H9 (cell line): ENCODE measurements at regions not wholly inside any gene's neighbourhood (a gene's known extent, or its start where the extent isn't known, plus 50 kb on each side); places are given as distances from the start of the nearest gene placed in this dataset.

ENCODE experiments used
- DNase-seq: peaks from one replicate; pipeline ENCODE4 v3.0.0-alpha.2; 2017
- H2AFZ ChIP-seq: one replicate; pipeline ENCODE4 v1.6.1; 2013; ENCODE audit warnings: mild to moderate bottlenecking, low read length, control low read depth, moderate library complexity
- H2AK5ac ChIP-seq: 2 replicates; pipeline ENCODE4 v1.6.1; 2013; ENCODE audit warnings: low read length, control low read depth, mixed read lengths; ENCODE audit not compliant: insufficient read length
- H2BK120ac ChIP-seq: one replicate; pipeline ENCODE4 v1.6.1; 2013; ENCODE audit warnings: low read depth, mild to moderate bottlenecking, low read length, control low read depth, inconsistent platforms; ENCODE audit not compliant: poor library complexity, severe bottlenecking
- H2BK12ac ChIP-seq: 2 replicates; pipeline ENCODE4 v1.6.1; 2013; ENCODE audit warnings: low read length, control low read depth, mixed read lengths, low read depth; ENCODE audit not compliant: insufficient read length
- H2BK15ac ChIP-seq: 2 replicates; pipeline ENCODE4 v1.6.1; 2013; ENCODE audit warnings: low read depth, low read length, control low read depth
- H2BK20ac ChIP-seq: one replicate; pipeline ENCODE4 v1.6.1; 2013; ENCODE audit warnings: low read depth, mild to moderate bottlenecking, low read length, control low read depth, inconsistent platforms; ENCODE audit not compliant: poor library complexity, severe bottlenecking
- H2BK5ac ChIP-seq: 2 replicates; pipeline ENCODE4 v1.6.1; 2013; ENCODE audit warnings: low read length, control low read depth, mixed read lengths; ENCODE audit not compliant: insufficient read length
- H3K14ac ChIP-seq: 2 replicates; pipeline ENCODE4 v1.6.1; 2013; ENCODE audit warnings: low read length, control low read depth; ENCODE audit not compliant: insufficient read depth
- H3K18ac ChIP-seq: 2 replicates; pipeline ENCODE4 v1.6.1; 2013; ENCODE audit warnings: low read depth, mild to moderate bottlenecking, mixed read lengths, low read length, control low read depth; ENCODE audit not compliant: insufficient read length
- H3K23ac ChIP-seq: 2 replicates; pipeline ENCODE4 v1.6.1; 2013; ENCODE audit warnings: low read length, control low read depth, mixed read lengths, low read depth; ENCODE audit not compliant: insufficient read length
- H3K23me2 ChIP-seq: 2 replicates; pipeline ENCODE4 v1.6.1; 2013; ENCODE audit warnings: low read depth, mild to moderate bottlenecking, mixed read lengths, low read length, control low read depth; ENCODE audit not compliant: insufficient read length, poor library complexity, severe bottlenecking
- H3K27ac ChIP-seq: 2 replicates; pipeline ENCODE4 v1.5.1; 2013; ENCODE audit warnings: low read length, control low read depth, mixed read lengths, low read depth; ENCODE audit not compliant: insufficient read length
- H3K27me3 ChIP-seq: 2 replicates; pipeline ENCODE4 v1.6.1; 2013; ENCODE audit warnings: low read length, control low read depth, inconsistent platforms; ENCODE audit not compliant: insufficient read depth
- H3K4ac ChIP-seq: 2 replicates; pipeline ENCODE4 v1.6.1; 2013; ENCODE audit warnings: low read depth, mild to moderate bottlenecking, control low read depth, inconsistent platforms, low read length, moderate library complexity
- H3K4me1 ChIP-seq: 2 replicates; pipeline ENCODE4 v1.6.1; 2013; ENCODE audit warnings: low read length, control low read depth, inconsistent platforms; ENCODE audit not compliant: insufficient read depth
- H3K4me2 ChIP-seq: 2 replicates; pipeline ENCODE4 v1.6.1; 2013; ENCODE audit warnings: low read length, control low read depth, mixed read lengths; ENCODE audit not compliant: insufficient read length, insufficient read depth
- H3K56ac ChIP-seq: 2 replicates; pipeline ENCODE4 v1.6.1; 2013; ENCODE audit warnings: low read depth, mild to moderate bottlenecking, mixed read lengths, low read length, control low read depth; ENCODE audit not compliant: insufficient read length
- H3K79me1 ChIP-seq: 2 replicates; pipeline ENCODE4 v1.6.1; 2013; ENCODE audit warnings: low read depth, mild to moderate bottlenecking, moderate library complexity, low read length, control low read depth, inconsistent platforms; ENCODE audit not compliant: insufficient read depth, poor library complexity, severe bottlenecking
- H3K79me2 ChIP-seq: 2 replicates; pipeline ENCODE4 v1.6.1; 2013; ENCODE audit warnings: low read length, control low read depth, inconsistent platforms; ENCODE audit not compliant: insufficient read depth
- H3K9ac ChIP-seq: 2 replicates; pipeline ENCODE4 v1.6.1; 2013; ENCODE audit warnings: low read length, control low read depth, mixed read lengths; ENCODE audit not compliant: insufficient read length; ENCODE audit errors: extremely low read depth
- H3K9me3 ChIP-seq: one replicate; pipeline ENCODE4 v1.6.1; 2013; ENCODE audit warnings: low read depth, low read length, inconsistent platforms; ENCODE audit not compliant: control insufficient read depth
- H3T11ph ChIP-seq: one replicate; pipeline ENCODE4 v1.6.1; 2013; ENCODE audit warnings: mild to moderate bottlenecking, low read length, control low read depth, inconsistent platforms
- H4K20me1 ChIP-seq: one replicate; pipeline ENCODE4 v1.6.1; 2013; ENCODE audit not compliant: control insufficient read depth, insufficient read length, insufficient read depth
- H4K5ac ChIP-seq: 2 replicates; pipeline ENCODE4 v1.6.1; 2013; ENCODE audit warnings: low read depth, mild to moderate bottlenecking, mixed read lengths, low read length, control low read depth; ENCODE audit not compliant: insufficient read length
- H4K8ac ChIP-seq: replicated peaks from 2 replicates; pipeline ENCODE4 v1.6.1; 2013; ENCODE audit warnings: low read length, control low read depth, mixed read lengths, low read depth; ENCODE audit not compliant: insufficient read length
- H4K91ac ChIP-seq: 2 replicates; pipeline ENCODE4 v1.6.1; 2013; ENCODE audit warnings: low read depth, mild to moderate bottlenecking, moderate library complexity, mixed read lengths, low read length, control low read depth; ENCODE audit not compliant: insufficient read length
- H3K27ac Mint-ChIP-seq, 3 experiments: 2 replicates in 2 of 3; 3 replicates in 1 of 3; pipeline ENCODE4 v1.8.0; 2020 to 2021; ENCODE audit warnings: mixed read lengths in 3 of 3, mild to moderate bottlenecking in 1 of 3, moderate library complexity in 1 of 3
- H3K27me3 Mint-ChIP-seq: 2 replicates; pipeline ENCODE4 v1.8.0; 2021; ENCODE audit warnings: low read depth, mild to moderate bottlenecking, moderate library complexity, mixed read lengths
- H3K36me3 Mint-ChIP-seq, 3 experiments: 2 replicates in 2 of 3; 3 replicates in 1 of 3; pipeline ENCODE4 v1.8.0; 2020 to 2021; ENCODE audit warnings: low read depth in 3 of 3, mixed read lengths in 3 of 3; ENCODE audit not compliant: insufficient read depth in 1 of 3
- H3K4me1 Mint-ChIP-seq, 2 experiments: 2 replicates each; pipeline ENCODE4 v1.8.0; 2020; ENCODE audit warnings: mixed read lengths in 2 of 2
- H3K4me3 Mint-ChIP-seq, 2 experiments: 2 replicates in 1 of 2; 3 replicates in 1 of 2; pipeline ENCODE4 v1.8.0; 2020 to 2021; ENCODE audit warnings: mild to moderate bottlenecking in 2 of 2, mixed read lengths in 2 of 2, moderate library complexity in 1 of 2
- H3K9me3 Mint-ChIP-seq, 2 experiments: 2 replicates in 1 of 2; 3 replicates in 1 of 2; pipeline ENCODE4 v1.8.0; 2020; ENCODE audit warnings: mild to moderate bottlenecking in 2 of 2, mixed read lengths in 2 of 2, moderate library complexity in 1 of 2
- CTCF ChIP-seq: fragments of 200-600 bp; sonication (generic); conservative IDR thresholded peaks from 3 replicates; pipeline ENCODE4 v1.8.0; 2021; ENCODE audit warnings: antibody characterized with exemption, mild to moderate bottlenecking
- whole genome bisulfite sequencing: extraction: QIAGEN DNeasy Blood & Tissue Kit; methylation state at CpG from one replicate; pipeline ENCODE4 v1.1.7; 2013; ENCODE audit warnings: missing lambda C conversion rate, low lambda C conversion rate, mixed read lengths; ENCODE audit not compliant: insufficient read length; ENCODE audit errors: extremely low coverage; 5-methylcytosine and 5-hydroxymethylcytosine counted together

- Histone ChIP-seq H3T11ph (no peak overlapping the region), H3K14ac (no peak overlapping the region), H4K8ac (no peak overlapping the region), H3K4me1 (no peaks in the 10 kb centered on the region), H3K4me2 (no peak overlapping the region), H4K5ac (no peak overlapping the region), H3K79me2 (no peaks in the 10 kb centered on the region), H3K23ac (no peak overlapping the region), H3K56ac (no peak overlapping the region), H2BK20ac (no peak overlapping the region), H4K20me1 (no peaks in the 10 kb centered on the region), H3K9me3 (no peaks in the 10 kb centered on the region), H2AK5ac (no peak overlapping the region), H2BK120ac (no peak overlapping the region), H3K27ac (no peak overlapping the region), H3K4ac (no peak overlapping the region), H3K9ac (no peak overlapping the region), H3K79me1 (no peaks in the 10 kb centered on the region), H2BK15ac (no peak overlapping the region), H4K91ac (no peak overlapping the region), H3K23me2 (no peaks in the 10 kb centered on the region), H3K27me3 (no peaks in the 10 kb centered on the region), H2BK12ac (no peak overlapping the region), H2BK5ac (no peak overlapping the region), H2AFZ (no peak overlapping the region), H3K18ac (no peak overlapping the region)
- Mint-ChIP-seq H3K27ac (no peak overlapping the region), H3K27me3 (no peaks in the 10 kb centered on the region), H3K9me3 (no peaks in the 10 kb centered on the region), H3K4me3 (no peak overlapping the region), H3K36me3 (peaks cover 0 to 2% (median 0%) of the 10 kb centered on the region in 3 experiments; a peak in 2 of 7 replicates), H3K4me1 (peaks cover 8 to 14% of the 10 kb centered on the region in 2 experiments)
- TF ChIP-seq CTCF, result no peak
- DNase-seq, result no peak
- WGBS, result no CpG with 5 or more reads among the region's 1 CpG
Observed at GRCh38 chr11:116309446-116309845, 463.3 kb downstream of the BUD13 start.
